NCI-H510A (cell line): ENCODE measurements at regions not wholly inside any gene's neighbourhood (a gene's known extent, or its start where the extent isn't known, plus 50 kb on each side); places are given as distances from the start of the nearest gene placed in this dataset.
A peak's percentile ranks its signal among the peaks of the same experiment; 100 is the strongest.
"Not testable (repeated sequence)": the region's sequence is repeated elsewhere in the genome, so short reads cannot be mapped to it uniquely, and the experiment has no call there.

Experiments used
- DNase-seq: peaks from one replicate; lab custom pipeline; 2025; lab: John Stamatoyannopoulos, UW

GRCh38 chr4:181863856-181864255, 379.3 kb upstream of the TENM3 start:
- DNase-seq = no peak

- no peak for DNase-seq
Measured at GRCh38 chr4:181870326-181870725, 372.9 kb upstream of the TENM3 start.

DNA sequence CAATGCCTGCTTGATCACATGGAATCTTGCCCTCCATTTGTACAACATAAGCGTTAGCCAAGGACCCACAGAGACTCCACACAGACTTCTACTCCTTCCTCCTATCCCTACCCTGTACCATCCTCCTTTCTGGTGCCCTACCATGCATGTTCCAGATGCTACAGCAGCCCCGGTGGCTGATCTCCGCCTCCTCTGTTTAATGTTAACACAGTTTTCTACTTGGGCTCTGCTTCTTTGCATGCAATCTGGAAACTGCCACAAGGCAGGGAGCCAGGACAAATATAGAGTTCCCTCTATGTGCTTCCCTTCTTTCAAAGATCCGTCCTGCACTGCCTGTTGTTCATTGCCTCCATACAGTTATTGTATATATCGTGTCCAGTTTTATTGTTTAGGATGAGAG, 368.6 kb upstream of the TENM3 start:
- no peak for DNase-seq

DNA sequence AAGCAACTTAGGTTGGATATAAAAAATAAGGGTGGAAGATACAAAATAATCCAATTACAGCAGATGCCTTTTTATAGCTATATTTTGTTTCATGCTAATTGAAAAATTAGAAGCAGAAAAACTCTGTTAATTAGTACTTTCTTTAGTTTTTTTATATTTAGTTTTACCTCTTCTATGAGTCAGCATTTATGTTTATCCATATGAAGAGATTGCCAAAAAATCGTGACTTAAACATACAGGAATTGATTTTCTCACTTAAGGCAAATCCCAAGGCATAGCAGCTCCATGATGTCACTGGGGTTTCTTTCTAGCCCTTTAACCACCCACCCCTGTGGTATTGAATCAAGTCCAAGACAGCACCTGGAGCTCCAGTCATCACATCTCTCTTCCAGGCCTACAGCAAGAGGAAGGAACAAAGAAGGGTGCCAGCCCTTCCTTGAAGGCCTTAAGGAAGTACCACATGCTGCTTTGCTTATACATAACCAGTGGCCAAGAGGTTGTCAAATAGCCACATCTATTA, 365.8 kb upstream of the TENM3 start:
- no peak for DNase-seq

DNA sequence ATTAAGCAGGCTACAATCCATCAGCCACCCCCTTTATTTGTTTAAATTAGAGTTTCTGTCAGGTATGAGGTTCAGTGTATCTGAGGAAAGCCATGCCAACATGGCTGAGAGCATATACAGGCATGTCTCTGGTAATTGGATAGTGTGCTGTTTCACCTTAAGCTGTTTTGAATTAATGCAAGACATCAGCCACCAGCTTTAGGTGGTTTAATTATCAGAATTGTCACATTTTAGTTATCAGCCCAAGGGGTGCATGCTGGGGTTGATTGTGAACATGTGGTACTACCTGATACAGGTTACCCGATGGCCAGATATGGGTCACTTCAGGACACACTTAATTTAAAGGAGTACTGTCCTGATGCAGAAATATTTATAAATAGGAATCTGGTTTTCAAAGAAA, 353.2 kb upstream of the TENM3 start:
- DNase-seq = no peak

GRCh38 chr4:181890911-181891310, 352.3 kb upstream of the TENM3 start:
- DNase-seq = no peak

- no peak for DNase-seq
Measured at GRCh38 chr4:181896614-181897013, 346.6 kb upstream of the TENM3 start.

DNA sequence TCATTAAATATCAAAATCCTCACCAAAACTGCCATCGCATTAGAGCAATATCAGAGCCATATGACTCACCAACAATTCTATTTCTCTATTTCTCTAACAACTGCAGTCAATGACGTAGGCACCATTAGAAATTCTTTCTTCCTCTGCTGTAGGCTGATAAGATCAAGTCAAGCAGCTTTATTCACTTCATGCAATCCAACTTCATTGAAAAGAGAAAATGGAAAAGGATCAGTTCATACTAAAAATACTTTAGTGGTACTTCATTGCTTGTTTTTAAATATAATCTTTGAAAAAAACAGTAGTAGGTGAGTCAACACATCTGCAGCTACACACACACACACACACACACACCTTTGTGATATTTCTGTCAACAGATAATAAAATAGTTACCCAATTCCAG, 345.3 kb upstream of the TENM3 start:
- no peak for DNase-seq

GRCh38 chr4:181902404-181902803, 340.8 kb upstream of the TENM3 start:
- DNase-seq = not testable (repeated sequence)

GRCh38 chr4:181905708-181906107, 337.5 kb upstream of the TENM3 start:
- no peak for DNase-seq

DNA sequence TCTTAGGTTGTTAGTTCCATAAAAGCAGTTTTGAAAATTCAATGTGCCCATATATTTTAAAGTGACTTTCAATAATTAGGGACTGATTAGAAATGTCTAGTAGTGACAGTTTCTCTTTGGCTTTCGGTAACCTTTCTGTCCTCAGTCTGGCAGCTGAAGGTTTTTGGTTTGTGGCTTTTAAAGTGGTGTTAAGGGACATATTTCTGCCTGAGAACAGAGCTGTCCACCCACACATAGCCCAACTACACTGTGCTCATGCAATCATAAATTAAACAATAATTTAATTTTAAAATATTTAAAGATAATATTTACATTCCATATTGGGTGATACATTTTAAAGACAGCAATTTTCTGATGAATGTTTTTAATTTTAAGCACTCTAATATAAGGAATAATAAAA, 335.0 kb upstream of the TENM3 start:
- DNase-seq = no peak

DNA sequence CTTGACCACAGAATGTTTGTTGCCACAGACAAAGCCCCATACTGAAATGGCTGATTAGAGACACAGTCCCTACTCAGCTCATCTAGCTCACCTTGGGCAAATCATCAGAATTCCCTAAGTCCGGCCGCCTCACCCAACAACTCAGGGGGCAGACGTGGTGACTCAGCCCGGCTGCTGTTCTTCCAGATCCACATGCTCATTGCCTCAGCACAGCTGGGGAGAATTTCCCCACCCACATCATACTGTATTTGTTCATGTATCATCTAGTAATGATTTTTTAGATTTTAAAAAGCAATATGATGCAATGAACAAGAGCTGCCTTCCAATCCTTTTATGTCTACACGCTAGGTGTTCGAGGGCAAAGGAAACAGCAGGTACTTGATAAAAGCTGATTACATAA, 333.8 kb upstream of the TENM3 start:
- no peak for DNase-seq

GRCh38 chr4:181911420-181911819, 331.8 kb upstream of the TENM3 start:
- DNase-seq = no peak

DNA sequence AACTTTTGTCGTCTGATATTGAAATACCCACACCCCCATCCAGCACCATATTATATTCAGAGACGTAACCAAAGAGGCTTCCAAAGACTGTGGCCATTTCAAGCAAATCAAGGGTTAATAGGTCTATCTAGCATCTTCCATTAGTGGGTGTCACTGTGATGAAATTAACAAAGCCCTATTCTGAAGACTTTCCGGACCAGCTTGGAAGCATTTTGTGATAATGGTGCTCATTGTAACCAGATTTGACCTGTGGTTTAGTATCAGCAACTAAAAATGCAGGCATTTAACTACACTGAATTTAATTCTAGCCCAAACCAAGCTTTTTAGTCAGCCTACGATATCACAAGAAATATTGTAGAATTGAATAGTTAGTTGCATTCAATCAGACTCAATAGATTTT, 309.7 kb upstream of the TENM3 start:
- DNase-seq = no peak

DNA sequence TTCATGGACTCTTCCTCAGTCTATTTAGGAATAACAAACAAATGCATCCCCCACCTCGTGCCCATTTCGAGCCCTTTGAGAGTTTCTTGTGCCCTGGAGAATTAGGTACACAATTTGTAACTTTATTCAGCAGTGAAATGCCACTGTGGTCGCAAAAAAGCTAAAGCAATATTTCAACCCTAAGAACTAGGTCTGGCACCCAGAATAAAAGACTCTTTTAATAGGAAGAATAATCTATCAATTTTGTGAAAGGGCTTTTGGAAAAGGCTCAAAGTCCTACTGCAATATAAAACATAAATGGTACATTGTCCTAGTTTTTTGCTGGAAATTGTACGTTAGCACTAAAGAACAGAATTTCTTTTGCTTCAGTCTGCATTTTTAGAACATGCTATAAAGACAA, 304.6 kb upstream of the TENM3 start:
- DNase-seq = no peak

DNA sequence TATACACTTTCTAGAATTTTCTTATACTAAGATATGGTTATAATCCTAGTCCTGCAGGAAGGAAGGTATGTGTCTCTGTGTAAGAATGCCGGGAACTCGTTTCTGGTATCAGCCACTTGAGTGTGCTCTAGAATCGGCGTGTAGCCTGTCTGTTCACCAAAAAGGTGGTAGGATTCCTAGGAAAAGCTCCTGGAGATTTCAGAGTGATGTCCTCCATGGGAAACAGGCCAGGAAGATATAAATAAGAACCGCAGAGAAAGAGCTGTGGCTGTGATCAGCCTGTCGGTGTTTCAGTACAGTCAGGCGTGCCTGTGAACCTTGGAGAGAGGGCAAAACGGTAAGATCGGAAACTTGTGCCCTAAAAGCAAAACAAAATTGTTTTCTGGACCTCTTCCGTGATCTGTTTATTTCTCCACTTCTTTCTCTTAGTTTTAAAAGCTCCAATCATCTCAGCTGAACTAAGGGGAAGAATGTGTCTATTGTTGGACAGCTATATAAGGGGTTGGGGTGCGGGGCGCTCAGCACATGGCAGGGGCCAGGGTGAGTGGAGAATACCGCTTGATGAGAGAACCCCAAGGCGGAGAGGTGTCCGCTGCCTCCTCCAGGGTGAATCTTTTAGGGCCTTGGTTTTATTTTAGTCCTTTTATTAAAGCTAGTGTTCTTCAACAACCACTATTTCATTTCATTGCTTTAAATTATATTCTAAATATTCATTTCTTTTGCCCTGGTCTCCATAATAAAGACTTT, 303.8 kb upstream of the TENM3 start:
- DNase-seq = no peak

DNA sequence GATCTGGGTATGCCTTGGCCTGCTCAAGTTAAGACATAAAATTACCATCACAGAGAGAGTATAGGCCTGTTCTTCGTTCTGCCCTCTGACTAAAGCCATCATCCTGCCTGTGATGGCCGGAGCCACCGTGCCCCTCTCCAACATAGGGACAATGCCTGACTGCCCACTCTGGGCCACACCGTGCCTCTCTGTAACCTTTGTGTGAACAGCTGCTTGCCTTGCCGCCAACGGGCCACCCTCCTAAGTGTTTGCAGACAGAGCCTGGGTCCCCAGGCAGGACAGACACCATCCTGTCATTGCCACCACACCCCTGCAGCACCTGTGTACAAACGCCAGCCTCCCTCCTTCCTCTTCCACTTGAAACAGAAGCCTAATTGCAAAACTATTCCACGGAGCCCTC, 298.7 kb upstream of the TENM3 start:
- peak; percentile 63 for DNase-seq

- DNase-seq = no peak
Measured at GRCh38 chr4:181946902-181947301, 296.3 kb upstream of the TENM3 start.

GRCh38 chr4:181948839-181949382, 294.3 kb upstream of the TENM3 start:
- no peak for DNase-seq

DNA sequence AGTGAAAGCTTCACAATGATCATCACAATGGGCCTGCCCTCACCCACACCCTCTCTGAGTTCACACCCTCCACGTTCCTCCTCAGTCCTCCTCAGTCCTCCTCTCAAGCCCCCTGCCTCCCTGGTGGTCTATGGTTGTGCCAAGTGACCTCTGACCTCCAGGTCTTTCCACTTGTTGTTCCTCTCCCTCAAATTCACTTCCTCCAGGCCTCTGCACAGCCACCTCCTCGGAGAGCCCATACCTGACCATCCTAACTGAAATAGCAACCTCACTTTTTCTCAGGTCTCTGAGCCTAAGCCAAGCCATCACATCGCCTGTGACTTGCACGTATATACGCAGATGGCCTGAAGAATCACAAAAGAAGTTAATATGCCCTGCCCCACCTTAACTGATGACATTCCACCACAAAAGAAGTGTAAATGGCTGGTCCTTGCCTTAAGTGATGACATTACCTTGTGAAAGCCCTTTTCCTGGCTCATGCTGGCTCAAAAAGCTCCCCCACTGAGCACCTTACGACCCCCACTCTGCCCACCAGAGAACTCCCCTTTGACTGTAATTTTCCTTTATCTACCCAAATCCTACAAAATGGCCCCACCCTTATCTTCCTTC, 293.4 kb upstream of the TENM3 start:
- DNase-seq = no peak

DNA sequence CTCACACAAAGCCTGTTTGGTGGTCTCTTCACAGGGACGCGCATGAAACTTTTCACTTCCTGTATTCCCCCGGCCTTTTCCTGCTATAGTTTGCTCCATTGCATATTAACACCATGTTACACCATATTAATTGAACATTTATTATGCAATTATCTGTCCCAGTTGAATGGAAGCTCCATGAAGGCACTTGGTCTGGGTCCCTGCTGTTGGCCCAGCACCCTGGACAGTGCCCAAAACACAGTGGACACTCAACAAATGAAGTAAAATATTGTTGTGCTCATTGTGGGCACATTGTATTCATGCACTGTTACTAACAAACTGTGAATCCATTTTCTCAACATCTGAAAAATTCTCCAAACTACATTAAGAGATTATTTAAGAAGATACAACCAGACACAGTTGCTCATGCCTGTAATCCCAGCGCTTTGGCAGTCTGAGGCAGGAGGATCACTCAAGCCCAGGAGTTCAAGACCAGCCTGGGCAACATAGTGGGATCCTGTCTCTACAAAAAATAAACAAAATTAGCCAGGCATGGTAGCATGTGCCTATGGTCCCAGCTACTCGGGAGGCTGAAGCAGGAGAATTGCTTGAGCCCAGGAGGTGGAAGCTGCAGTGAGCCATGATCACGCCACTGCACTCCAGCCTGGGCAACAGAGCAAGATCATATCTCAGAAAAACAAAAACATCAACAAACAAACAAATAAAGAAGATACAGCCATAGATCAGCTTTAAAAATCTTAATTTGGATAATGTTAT, 292.7 kb upstream of the TENM3 start:
- no peak for DNase-seq

- DNase-seq = no peak
Measured at GRCh38 chr4:181951265-181951664, 291.9 kb upstream of the TENM3 start.

DNA sequence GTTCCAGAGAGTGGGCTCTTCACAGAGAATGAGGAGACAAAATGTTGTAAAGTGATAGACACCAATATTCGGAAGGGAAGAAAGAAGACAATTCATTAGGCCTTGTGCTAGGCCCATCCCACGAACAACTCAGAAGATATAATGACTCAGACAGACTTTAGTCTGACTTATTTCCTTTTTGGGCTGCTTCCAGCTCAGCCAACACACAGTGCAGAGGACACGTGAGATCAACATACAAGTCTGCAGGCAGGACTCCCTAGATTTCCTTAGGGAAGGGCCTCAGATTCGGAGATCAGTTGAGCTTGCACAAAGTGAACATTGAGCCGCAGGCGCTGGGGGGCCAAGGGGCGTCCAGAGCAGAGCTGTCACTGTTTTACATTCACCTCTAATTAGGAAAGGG, 290.7 kb upstream of the TENM3 start:
- no peak for DNase-seq
